Small intestine (tissue), 7 donors: ENCODE measurements at regions not wholly inside any gene's neighbourhood (a gene's known extent, or its start where the extent isn't known, plus 50 kb on each side); places are given as distances from the start of the nearest gene placed in this dataset.
"Not testable (repeated sequence)": the region's sequence is repeated elsewhere in the genome, so short reads cannot be mapped to it uniquely, and the experiment has no call there.

ENCODE experiments used
- DNase-seq, 2 donors: peaks; one replicate each; pipeline versions ENCODE4 v3.0.0 to v3.0.0-alpha.2; 2013
- FAIRE-seq: peaks from 2 replicates; lab custom pipeline; 2012; peaks lifted over from hg19 to GRCh38; lab: Jason Lieb, UNC
- H3K27ac ChIP-seq, 3 donors: one replicate each; pipeline ENCODE4 v1.5.1; 2013; ENCODE audit warnings: low read length in 2 of 3, mild to moderate bottlenecking in 2 of 3, control low read depth in 1 of 3, inconsistent platforms in 1 of 3, low read depth in 1 of 3, moderate library complexity in 1 of 3
- H3K27me3 ChIP-seq, 3 donors: one replicate each; pipeline ENCODE4 v1.6.1; 2013; ENCODE audit warnings: low read length in 3 of 3, inconsistent platforms in 1 of 3; ENCODE audit not compliant: control insufficient read depth in 3 of 3, insufficient read depth in 3 of 3
- H3K36me3 ChIP-seq, 3 donors: one replicate each; pipeline ENCODE4 v1.6.1; 2013; ENCODE audit warnings: low read length in 3 of 3, inconsistent platforms in 1 of 3, low read depth in 1 of 3, mild to moderate bottlenecking in 1 of 3, moderate library complexity in 1 of 3; ENCODE audit not compliant: control insufficient read depth in 3 of 3, insufficient read depth in 2 of 3
- H3K4me1 ChIP-seq, 3 donors: one replicate each; pipeline ENCODE4 v1.6.1; 2013; ENCODE audit warnings: low read length in 2 of 3, inconsistent platforms in 1 of 3, low read depth in 1 of 3, mild to moderate bottlenecking in 1 of 3, moderate library complexity in 1 of 3; ENCODE audit not compliant: control insufficient read depth in 3 of 3, insufficient read depth in 2 of 3
- H3K4me3 ChIP-seq, 3 donors: one replicate each; pipeline ENCODE4 v1.5.1; 2013; ENCODE audit warnings: low read length in 3 of 3, control low read depth in 1 of 3, inconsistent platforms in 1 of 3, low read depth in 1 of 3, mild to moderate bottlenecking in 1 of 3, moderate library complexity in 1 of 3
- H3K9me3 ChIP-seq, 2 donors: one replicate each; pipeline ENCODE4 v1.6.1; 2013; ENCODE audit warnings: low read depth in 1 of 2, low read length in 1 of 2; ENCODE audit not compliant: control insufficient read depth in 2 of 2, insufficient read depth in 1 of 2
- WGBS, 3 donors: extraction: QIAGEN DNeasy Blood & Tissue Kit; methylation state at CpG; one replicate each; pipeline ENCODE4 v1.1.7; 2013; 5-methylcytosine and 5-hydroxymethylcytosine counted together
- donor health status: healthy with polysubstance abuse.
- donor health status: control.
- donor health status: control.
- donor health status: Bipolar disorder and iron deficiency.
- donor health status: healthy.

GRCh38 chr9:67212073-67212472 lies 219.7 kb upstream of the SPATA31A3 start:
- H3K4me1 ChIP-seq, H3K36me3 ChIP-seq, H3K27ac ChIP-seq, FAIRE-seq, DNase-seq, H3K27me3 ChIP-seq, H3K9me3 ChIP-seq, H3K4me3 ChIP-seq: not testable (repeated sequence)
- WGBS, 3 donors = 92 to 97% (median 95%) methylated on average over 14 to 16 of the region's 16 CpGs

- not testable (repeated sequence) for H3K36me3 ChIP-seq, H3K4me1 ChIP-seq, H3K4me3 ChIP-seq, H3K27ac ChIP-seq, FAIRE-seq, DNase-seq, H3K9me3 ChIP-seq, H3K27me3 ChIP-seq
- WGBS, 3 donors = 52 to 58% (median 55%) methylated on average over 1 of the region's 3 CpGs
Observed at GRCh38 chr9:67210842-67211241, 218.5 kb upstream of the SPATA31A3 start.

- not testable (repeated sequence) for H3K27me3 ChIP-seq, H3K4me1 ChIP-seq, DNase-seq, H3K36me3 ChIP-seq, FAIRE-seq, H3K4me3 ChIP-seq, H3K27ac ChIP-seq, H3K9me3 ChIP-seq
- 50 to 100% (median 51%) methylated on average over 1 to 3 of the region's 6 CpGs for WGBS, 3 donors
Observed at GRCh38 chr9:67208831-67209437, 216.6 kb upstream of the SPATA31A3 start.

GRCh38 chr9:67196135-67196534 lies 203.8 kb upstream of the SPATA31A3 start:
- 67 to 73% (median 68%) methylated on average over 5 to 6 of the region's 7 CpGs for WGBS, 3 donors
- DNase-seq, H3K27me3 ChIP-seq, H3K36me3 ChIP-seq, H3K4me3 ChIP-seq, H3K27ac ChIP-seq, FAIRE-seq, H3K9me3 ChIP-seq, H3K4me1 ChIP-seq: not testable (repeated sequence)

- not testable (repeated sequence) for H3K27me3 ChIP-seq, H3K27ac ChIP-seq, FAIRE-seq, DNase-seq, H3K9me3 ChIP-seq, H3K4me3 ChIP-seq, H3K36me3 ChIP-seq, H3K4me1 ChIP-seq
- WGBS, 3 donors = 0 to 71% methylated on average over 1 to 3 of the region's 8 CpGs; no CpG with 5 or more reads in 1 of the 3 donors
Observed at GRCh38 chr9:67195357-67195756, 203.0 kb upstream of the SPATA31A3 start.

- DNase-seq, H3K4me3 ChIP-seq, H3K27ac ChIP-seq, H3K4me1 ChIP-seq, H3K27me3 ChIP-seq, FAIRE-seq, H3K36me3 ChIP-seq, H3K9me3 ChIP-seq: not testable (repeated sequence)
- 14 to 72% (median 40%) methylated on average over 2 of the region's 2 CpGs for WGBS, 3 donors
Observed at GRCh38 chr9:67179185-67179584, 186.8 kb upstream of the SPATA31A3 start.

GRCh38 chr9:67175167-67175566 lies 182.8 kb upstream of the SPATA31A3 start:
- H3K27me3 ChIP-seq, H3K36me3 ChIP-seq, H3K4me1 ChIP-seq, H3K9me3 ChIP-seq, DNase-seq, H3K4me3 ChIP-seq, H3K27ac ChIP-seq, FAIRE-seq: not testable (repeated sequence)
- no CpG with 5 or more reads among the region's 5 CpGs for WGBS, 3 donors

GRCh38 chr9:67171721-67172120 lies 179.4 kb upstream of the SPATA31A3 start:
- not testable (repeated sequence) for H3K9me3 ChIP-seq, H3K36me3 ChIP-seq, H3K4me1 ChIP-seq, DNase-seq, H3K4me3 ChIP-seq, H3K27ac ChIP-seq, H3K27me3 ChIP-seq, FAIRE-seq
- 21 to 57% (median 32%) methylated on average over 1 of the region's 3 CpGs for WGBS, 3 donors
